Loucy (cell line): ENCODE measurements at regions not wholly inside any gene's neighbourhood (a gene's known extent, or its start where the extent isn't known, plus 50 kb on each side); places are given as distances from the start of the nearest gene placed in this dataset.
A peak's percentile ranks its signal among the peaks of the same experiment; 100 is the strongest.

ENCODE experiments used
- H2AFZ ChIP-seq: fragments of 200-600 bp; sonication (generic); 2 replicates; pipeline ENCODE4 v1.6.0; 2016; ENCODE audit warnings: antibody characterized with exemption, mild to moderate bottlenecking, low read length, moderate library complexity
- H3F3A ChIP-seq: fragments of 200-600 bp; 2 replicates; pipeline ENCODE4 v1.6.0; 2016; ENCODE audit warnings: antibody characterized with exemption, low read depth, mild to moderate bottlenecking
- H3K27me3 ChIP-seq: fragments of 200-600 bp; sonication (generic); 2 replicates; pipeline ENCODE4 v1.6.1; 2014; ENCODE audit warnings: low read length, mild to moderate bottlenecking; ENCODE audit not compliant: insufficient read depth, poor library complexity, severe bottlenecking
- H3K36me3 ChIP-seq: fragments of 200-600 bp; sonication (generic); 2 replicates; pipeline ENCODE4 v1.6.1; 2016; ENCODE audit warnings: low read length; ENCODE audit not compliant: insufficient read depth
- H3K4me1 ChIP-seq: fragments of 200-600 bp; sonication (generic); 2 replicates; pipeline ENCODE4 v1.5.1; 2014; ENCODE audit warnings: low read length, mild to moderate bottlenecking; ENCODE audit not compliant: insufficient read depth, poor library complexity, severe bottlenecking
- H3K4me2 ChIP-seq: fragments of 200-600 bp; sonication (generic); 2 replicates; pipeline ENCODE4 v1.6.0; 2014; ENCODE audit warnings: antibody characterized with exemption, low read length, low read depth, mild to moderate bottlenecking; ENCODE audit not compliant: poor library complexity, severe bottlenecking
- H3K4me3 ChIP-seq: fragments of 200-600 bp; sonication (generic); 2 replicates; pipeline ENCODE4 v1.5.1; 2014; ENCODE audit warnings: low read length, mild to moderate bottlenecking, mixed read lengths; ENCODE audit not compliant: poor library complexity, severe bottlenecking
- H3K79me2 ChIP-seq: fragments of 200-600 bp; sonication (generic); 2 replicates; pipeline ENCODE4 v1.6.1; 2014; ENCODE audit warnings: low read length; ENCODE audit not compliant: insufficient read depth
- H3K9ac ChIP-seq: fragments of 200-600 bp; sonication (generic); 2 replicates; pipeline ENCODE4 v1.6.0; 2014; ENCODE audit warnings: mild to moderate bottlenecking, low read depth, low read length, moderate library complexity; ENCODE audit not compliant: poor library complexity, severe bottlenecking
- H3K9me2 ChIP-seq: fragments of 200-600 bp; sonication (generic); replicated peaks from 2 replicates; pipeline ENCODE4 v1.6.1; 2016; ENCODE audit warnings: low read depth, low read length, mixed read lengths
- H3K9me3 ChIP-seq: fragments of 200-600 bp; sonication (generic); 2 replicates; pipeline ENCODE4 v1.6.1; 2014; ENCODE audit warnings: mild to moderate bottlenecking, antibody characterized with exemption, low read length, low read depth; ENCODE audit not compliant: insufficient read depth
- H4K20me1 ChIP-seq: fragments of 200-600 bp; sonication (generic); 2 replicates; pipeline ENCODE4 v1.6.0; 2014; ENCODE audit warnings: antibody characterized with exemption, low read length, mild to moderate bottlenecking; ENCODE audit not compliant: insufficient read depth, poor library complexity, severe bottlenecking
- EZH2phosphoT487 ChIP-seq: fragments of 200-600 bp; IDR thresholded peaks from 2 replicates; pipeline ENCODE4 v1.6.1; 2018; ENCODE audit warnings: antibody characterized with exemption, mild to moderate bottlenecking, moderate library complexity, borderline replicate concordance
- TF ChIP-seq, protein P1 (sequence below): fragments of 200-600 bp; sonication (generic); conservative IDR thresholded peaks from 2 replicates; pipeline ENCODE4 v1.5.1; 2014; ENCODE audit warnings: mild to moderate bottlenecking, antibody characterized with exemption, low read length

DNA sequence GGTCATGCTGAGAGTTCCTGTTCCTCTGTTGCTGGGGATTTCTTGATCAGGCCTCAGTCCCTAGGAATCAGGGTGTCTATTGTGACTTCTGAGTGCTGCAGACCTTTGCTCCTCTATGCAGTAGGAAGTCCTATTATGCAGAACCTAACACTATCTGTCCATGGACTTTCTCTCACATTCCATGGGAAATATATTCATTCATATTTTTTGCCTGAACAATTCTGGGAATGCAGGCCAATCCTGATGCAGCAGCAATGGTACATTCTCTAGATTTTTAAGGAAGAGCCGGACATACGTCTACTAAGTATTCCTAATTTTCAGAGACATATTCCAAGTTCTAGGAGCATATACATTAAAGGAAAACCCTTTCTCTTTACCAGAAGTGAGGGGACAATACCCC, 61.1 kb upstream of the C1orf87 start:
- Histone ChIP-seq H3K4me1 (peaks cover 48% of the 10 kb centered on the region), H3K4me2 (no peak overlapping the region), H3K9me3 (no peaks in the 10 kb centered on the region), H3K9ac (no peak overlapping the region), H3K9me2 (no peaks in the 10 kb centered on the region), H4K20me1 (no peaks in the 10 kb centered on the region), H3K4me3 (no peak overlapping the region), H3K79me2 (no peaks in the 10 kb centered on the region), H3K27me3 (no peaks in the 10 kb centered on the region), H2AFZ (no peak overlapping the region), H3K36me3 (no peaks in the 10 kb centered on the region), H3F3A (peaks cover 6% of the 10 kb centered on the region; the same call in 1 of the 2 replicates)
- TF ChIP-seq, protein P1, sequence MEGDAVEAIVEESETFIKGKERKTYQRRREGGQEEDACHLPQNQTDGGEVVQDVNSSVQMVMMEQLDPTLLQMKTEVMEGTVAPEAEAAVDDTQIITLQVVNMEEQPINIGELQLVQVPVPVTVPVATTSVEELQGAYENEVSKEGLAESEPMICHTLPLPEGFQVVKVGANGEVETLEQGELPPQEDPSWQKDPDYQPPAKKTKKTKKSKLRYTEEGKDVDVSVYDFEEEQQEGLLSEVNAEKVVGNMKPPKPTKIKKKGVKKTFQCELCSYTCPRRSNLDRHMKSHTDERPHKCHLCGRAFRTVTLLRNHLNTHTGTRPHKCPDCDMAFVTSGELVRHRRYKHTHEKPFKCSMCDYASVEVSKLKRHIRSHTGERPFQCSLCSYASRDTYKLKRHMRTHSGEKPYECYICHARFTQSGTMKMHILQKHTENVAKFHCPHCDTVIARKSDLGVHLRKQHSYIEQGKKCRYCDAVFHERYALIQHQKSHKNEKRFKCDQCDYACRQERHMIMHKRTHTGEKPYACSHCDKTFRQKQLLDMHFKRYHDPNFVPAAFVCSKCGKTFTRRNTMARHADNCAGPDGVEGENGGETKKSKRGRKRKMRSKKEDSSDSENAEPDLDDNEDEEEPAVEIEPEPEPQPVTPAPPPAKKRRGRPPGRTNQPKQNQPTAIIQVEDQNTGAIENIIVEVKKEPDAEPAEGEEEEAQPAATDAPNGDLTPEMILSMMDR, result no peak

DNA sequence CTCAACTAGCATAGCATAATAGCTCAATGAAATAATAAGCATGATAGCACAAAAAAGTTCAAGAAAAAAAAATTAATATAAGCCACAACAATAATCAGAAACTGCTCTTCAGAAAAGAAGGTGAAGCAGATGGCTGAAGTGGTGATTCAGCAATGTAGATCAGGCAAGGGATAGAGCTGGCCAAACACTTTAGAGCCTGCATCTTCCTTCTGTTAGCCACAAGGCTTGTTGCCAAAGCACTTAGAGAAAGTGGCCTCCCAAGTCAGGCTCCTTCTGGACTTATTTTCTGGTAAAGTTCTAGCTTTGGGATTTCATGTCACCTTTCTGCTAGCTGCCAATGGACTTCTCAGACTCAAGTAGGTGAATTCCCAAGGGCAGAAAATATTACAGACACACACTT, 60.3 kb upstream of the C1orf87 start:
- Histone ChIP-seq H3K9me3 (no peaks in the 10 kb centered on the region), H3K4me3 (peak overlapping the region; percentile 67), H3K27me3 (no peaks in the 10 kb centered on the region), H3K4me2 (peak overlapping the region; percentile 75), H3K4me1 (peaks cover 56% of the 10 kb centered on the region), H2AFZ (no peak overlapping the region), H3K9ac (peak overlapping the region; percentile 38), H4K20me1 (no peaks in the 10 kb centered on the region), H3K9me2 (no peaks in the 10 kb centered on the region), H3K79me2 (no peaks in the 10 kb centered on the region), H3K36me3 (no peaks in the 10 kb centered on the region), H3F3A (peaks cover 6% of the 10 kb centered on the region; the same call in 1 of the 2 replicates)
- TF ChIP-seq EZH2phosphoT487, result no peak
- TF ChIP-seq, protein P1, result no peak

DNA sequence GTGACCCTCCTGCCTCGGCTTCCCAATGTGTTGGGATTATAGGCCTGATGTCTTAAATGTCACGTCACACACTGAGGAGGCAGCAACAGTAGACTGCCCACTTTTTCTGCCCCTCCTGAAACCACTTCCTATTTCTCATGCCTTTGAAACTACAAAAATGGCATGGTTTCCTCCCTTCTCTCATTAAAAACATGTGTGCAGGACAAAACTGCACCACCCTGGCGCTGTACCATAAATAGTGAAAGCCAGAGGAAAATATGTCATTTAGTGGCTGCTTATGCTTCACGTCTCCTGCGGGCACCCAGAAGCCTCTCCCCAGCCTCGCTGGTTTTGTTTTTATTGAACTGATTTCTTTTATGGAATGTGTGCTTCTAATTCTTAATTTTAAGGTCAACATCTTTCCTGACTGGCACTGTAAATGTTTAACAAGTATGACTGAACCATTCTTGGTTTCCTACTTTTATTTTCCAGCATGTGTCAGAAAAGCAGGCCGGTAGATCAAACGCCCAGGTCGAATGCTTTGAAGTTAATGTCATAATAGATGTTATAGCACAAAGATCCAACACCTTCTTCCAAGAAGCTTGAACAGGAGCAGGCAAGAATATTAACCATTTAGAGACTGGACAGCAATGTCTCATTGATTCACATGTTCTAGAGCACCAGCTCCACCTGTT, 59.6 kb upstream of the C1orf87 start:
- Histone ChIP-seq H3K4me1 (peaks cover 56% of the 10 kb centered on the region), H3K9me3 (no peaks in the 10 kb centered on the region), H4K20me1 (no peaks in the 10 kb centered on the region), H3K9ac (peak overlapping the region; percentile 38), H3K36me3 (no peaks in the 10 kb centered on the region), H3K4me2 (peak overlapping the region; percentile 75), H3K4me3 (peak overlapping the region; percentile 67), H3F3A (peaks cover 6% of the 10 kb centered on the region; the same call in 1 of the 2 replicates), H2AFZ (peak overlapping the region; percentile 48; the same call in 1 of the 2 replicates), H3K9me2 (no peaks in the 10 kb centered on the region), H3K79me2 (no peaks in the 10 kb centered on the region), H3K27me3 (no peaks in the 10 kb centered on the region)
- TF ChIP-seq EZH2phosphoT487, result no peak
- TF ChIP-seq, protein P1, result peak; percentile 25; the same call in 1 of the 2 replicates
